ENCODE measurements at regions not wholly inside any gene's neighbourhood (a gene's known extent, or its start where the extent isn't known, plus 50 kb on each side); places are given as distances from the start of the nearest gene placed in this dataset.

GRCh38 chr2:125561302-125561701 lies 1094.7 kb upstream of the GYPC start:
- TF ChIP-seq CTCF (IDR thresholded peaks at IDR 0.05 in 8 of 11, conservative IDR thresholded peaks at IDR 0.05 in 3 of 11) (no peak), POLR2A (IDR thresholded peaks at IDR 0.05) (no peak), POLR2AphosphoS5 (IDR thresholded peaks at IDR 0.05) (no peak)

Measured in spleen (tissue), 7 donors.